H9 (cell line): ENCODE measurements at regions not wholly inside any gene's neighbourhood (a gene's known extent, or its start where the extent isn't known, plus 50 kb on each side); places are given as distances from the start of the nearest gene placed in this dataset.

Experiments
- DNase-seq: peaks from one replicate; pipeline ENCODE4 v3.0.0-alpha.2; 2017
- H2AFZ ChIP-seq: one replicate; pipeline ENCODE4 v1.6.1; 2013; ENCODE audit warnings: mild to moderate bottlenecking, low read length, control low read depth, moderate library complexity
- H2AK5ac ChIP-seq: 2 replicates; pipeline ENCODE4 v1.6.1; 2013; ENCODE audit warnings: low read length, control low read depth, mixed read lengths; ENCODE audit not compliant: insufficient read length
- H2BK120ac ChIP-seq: one replicate; pipeline ENCODE4 v1.6.1; 2013; ENCODE audit warnings: low read depth, mild to moderate bottlenecking, low read length, control low read depth, inconsistent platforms; ENCODE audit not compliant: poor library complexity, severe bottlenecking
- H2BK12ac ChIP-seq: 2 replicates; pipeline ENCODE4 v1.6.1; 2013; ENCODE audit warnings: low read length, control low read depth, mixed read lengths, low read depth; ENCODE audit not compliant: insufficient read length
- H2BK15ac ChIP-seq: 2 replicates; pipeline ENCODE4 v1.6.1; 2013; ENCODE audit warnings: low read depth, low read length, control low read depth
- H2BK20ac ChIP-seq: one replicate; pipeline ENCODE4 v1.6.1; 2013; ENCODE audit warnings: low read depth, mild to moderate bottlenecking, low read length, control low read depth, inconsistent platforms; ENCODE audit not compliant: poor library complexity, severe bottlenecking
- H2BK5ac ChIP-seq: 2 replicates; pipeline ENCODE4 v1.6.1; 2013; ENCODE audit warnings: low read length, control low read depth, mixed read lengths; ENCODE audit not compliant: insufficient read length
- H3K14ac ChIP-seq: 2 replicates; pipeline ENCODE4 v1.6.1; 2013; ENCODE audit warnings: low read length, control low read depth; ENCODE audit not compliant: insufficient read depth
- H3K18ac ChIP-seq: 2 replicates; pipeline ENCODE4 v1.6.1; 2013; ENCODE audit warnings: low read depth, mild to moderate bottlenecking, mixed read lengths, low read length, control low read depth; ENCODE audit not compliant: insufficient read length
- H3K23ac ChIP-seq: 2 replicates; pipeline ENCODE4 v1.6.1; 2013; ENCODE audit warnings: low read length, control low read depth, mixed read lengths, low read depth; ENCODE audit not compliant: insufficient read length
- H3K23me2 ChIP-seq: 2 replicates; pipeline ENCODE4 v1.6.1; 2013; ENCODE audit warnings: low read depth, mild to moderate bottlenecking, mixed read lengths, low read length, control low read depth; ENCODE audit not compliant: insufficient read length, poor library complexity, severe bottlenecking
- H3K27ac ChIP-seq: 2 replicates; pipeline ENCODE4 v1.5.1; 2013; ENCODE audit warnings: low read length, control low read depth, mixed read lengths, low read depth; ENCODE audit not compliant: insufficient read length
- H3K27me3 ChIP-seq: 2 replicates; pipeline ENCODE4 v1.6.1; 2013; ENCODE audit warnings: low read length, control low read depth, inconsistent platforms; ENCODE audit not compliant: insufficient read depth
- H3K4ac ChIP-seq: 2 replicates; pipeline ENCODE4 v1.6.1; 2013; ENCODE audit warnings: low read depth, mild to moderate bottlenecking, control low read depth, inconsistent platforms, low read length, moderate library complexity
- H3K4me1 ChIP-seq: 2 replicates; pipeline ENCODE4 v1.6.1; 2013; ENCODE audit warnings: low read length, control low read depth, inconsistent platforms; ENCODE audit not compliant: insufficient read depth
- H3K4me2 ChIP-seq: 2 replicates; pipeline ENCODE4 v1.6.1; 2013; ENCODE audit warnings: low read length, control low read depth, mixed read lengths; ENCODE audit not compliant: insufficient read length, insufficient read depth
- H3K56ac ChIP-seq: 2 replicates; pipeline ENCODE4 v1.6.1; 2013; ENCODE audit warnings: low read depth, mild to moderate bottlenecking, mixed read lengths, low read length, control low read depth; ENCODE audit not compliant: insufficient read length
- H3K79me1 ChIP-seq: 2 replicates; pipeline ENCODE4 v1.6.1; 2013; ENCODE audit warnings: low read depth, mild to moderate bottlenecking, moderate library complexity, low read length, control low read depth, inconsistent platforms; ENCODE audit not compliant: insufficient read depth, poor library complexity, severe bottlenecking
- H3K79me2 ChIP-seq: 2 replicates; pipeline ENCODE4 v1.6.1; 2013; ENCODE audit warnings: low read length, control low read depth, inconsistent platforms; ENCODE audit not compliant: insufficient read depth
- H3K9ac ChIP-seq: 2 replicates; pipeline ENCODE4 v1.6.1; 2013; ENCODE audit warnings: low read length, control low read depth, mixed read lengths; ENCODE audit not compliant: insufficient read length; ENCODE audit errors: extremely low read depth
- H3K9me3 ChIP-seq: one replicate; pipeline ENCODE4 v1.6.1; 2013; ENCODE audit warnings: low read depth, low read length, inconsistent platforms; ENCODE audit not compliant: control insufficient read depth
- H3T11ph ChIP-seq: one replicate; pipeline ENCODE4 v1.6.1; 2013; ENCODE audit warnings: mild to moderate bottlenecking, low read length, control low read depth, inconsistent platforms
- H4K20me1 ChIP-seq: one replicate; pipeline ENCODE4 v1.6.1; 2013; ENCODE audit not compliant: control insufficient read depth, insufficient read length, insufficient read depth
- H4K5ac ChIP-seq: 2 replicates; pipeline ENCODE4 v1.6.1; 2013; ENCODE audit warnings: low read depth, mild to moderate bottlenecking, mixed read lengths, low read length, control low read depth; ENCODE audit not compliant: insufficient read length
- H4K8ac ChIP-seq: replicated peaks from 2 replicates; pipeline ENCODE4 v1.6.1; 2013; ENCODE audit warnings: low read length, control low read depth, mixed read lengths, low read depth; ENCODE audit not compliant: insufficient read length
- H4K91ac ChIP-seq: 2 replicates; pipeline ENCODE4 v1.6.1; 2013; ENCODE audit warnings: low read depth, mild to moderate bottlenecking, moderate library complexity, mixed read lengths, low read length, control low read depth; ENCODE audit not compliant: insufficient read length
- H3K27ac Mint-ChIP-seq, 3 experiments: 2 replicates in 2 of 3; 3 replicates in 1 of 3; pipeline ENCODE4 v1.8.0; 2020 to 2021; ENCODE audit warnings: mixed read lengths in 3 of 3, mild to moderate bottlenecking in 1 of 3, moderate library complexity in 1 of 3
- H3K27me3 Mint-ChIP-seq: 2 replicates; pipeline ENCODE4 v1.8.0; 2021; ENCODE audit warnings: low read depth, mild to moderate bottlenecking, moderate library complexity, mixed read lengths
- H3K36me3 Mint-ChIP-seq, 3 experiments: 2 replicates in 2 of 3; 3 replicates in 1 of 3; pipeline ENCODE4 v1.8.0; 2020 to 2021; ENCODE audit warnings: low read depth in 3 of 3, mixed read lengths in 3 of 3; ENCODE audit not compliant: insufficient read depth in 1 of 3
- H3K4me1 Mint-ChIP-seq, 2 experiments: 2 replicates each; pipeline ENCODE4 v1.8.0; 2020; ENCODE audit warnings: mixed read lengths in 2 of 2
- H3K4me3 Mint-ChIP-seq, 2 experiments: 2 replicates in 1 of 2; 3 replicates in 1 of 2; pipeline ENCODE4 v1.8.0; 2020 to 2021; ENCODE audit warnings: mild to moderate bottlenecking in 2 of 2, mixed read lengths in 2 of 2, moderate library complexity in 1 of 2
- H3K9me3 Mint-ChIP-seq, 2 experiments: 2 replicates in 1 of 2; 3 replicates in 1 of 2; pipeline ENCODE4 v1.8.0; 2020; ENCODE audit warnings: mild to moderate bottlenecking in 2 of 2, mixed read lengths in 2 of 2, moderate library complexity in 1 of 2
- WGBS: extraction: QIAGEN DNeasy Blood & Tissue Kit; methylation state at CpG from one replicate; pipeline ENCODE4 v1.1.7; 2013; ENCODE audit warnings: missing lambda C conversion rate, low lambda C conversion rate, mixed read lengths; ENCODE audit not compliant: insufficient read length; ENCODE audit errors: extremely low coverage; 5-methylcytosine and 5-hydroxymethylcytosine counted together
- TF ChIP-seq, protein P1 (sequence below): fragments of 200-600 bp; sonication (generic); conservative IDR thresholded peaks from 3 replicates; pipeline ENCODE4 v1.8.0; 2021; ENCODE audit warnings: antibody characterized with exemption, mild to moderate bottlenecking

DNA sequence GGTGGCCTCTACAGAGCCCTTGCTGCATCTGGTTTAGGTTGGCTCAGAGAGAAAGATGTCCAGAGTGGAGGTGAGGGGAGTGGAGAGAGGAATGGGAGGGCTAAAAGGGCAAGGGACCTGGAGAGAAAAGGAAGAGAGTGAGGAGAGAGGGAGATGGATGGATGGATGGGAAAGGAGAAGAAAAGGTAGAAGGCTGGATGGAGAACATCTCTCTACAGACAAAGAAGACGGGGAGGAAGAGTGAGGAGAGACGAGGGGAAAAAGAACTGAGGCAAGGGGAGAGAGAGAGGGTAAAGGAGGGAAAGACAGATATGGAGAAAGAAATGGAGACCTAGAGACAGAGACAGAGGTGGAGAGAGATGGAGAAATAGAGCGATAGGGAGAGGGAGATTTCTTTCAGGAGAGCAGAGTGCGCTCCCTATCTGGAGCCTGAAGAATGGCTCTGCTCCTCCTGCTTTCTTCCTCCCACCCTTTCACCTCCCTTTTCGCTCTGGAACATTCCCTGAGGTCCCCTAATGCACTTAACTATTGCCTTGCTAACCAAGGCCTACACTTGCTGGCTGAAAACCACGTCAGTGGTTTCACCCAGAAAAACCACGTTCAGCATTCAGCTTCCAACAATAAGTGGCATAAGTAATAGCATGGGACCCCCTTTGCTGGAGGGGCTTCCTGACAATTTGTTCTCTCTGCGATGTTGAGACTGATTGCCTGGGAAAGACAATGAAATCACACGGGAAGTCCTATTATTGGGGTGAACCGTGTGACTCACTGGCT, 286.3 kb downstream of the CDH26 start:
- no peaks in the 10 kb centered on the region for H3K23me2 ChIP-seq
- Mint-ChIP-seq H3K4me3 (no peak overlapping the region), H3K4me1 (peaks cover 0 to 5% of the 10 kb centered on the region in 2 experiments; a peak in 1 of 4 replicates), H3K36me3 (no peaks in the 10 kb centered on the region; a peak in 1 of 7 replicates), H3K27me3 (peaks cover 17% of the 10 kb centered on the region), H3K9me3 (no peaks in the 10 kb centered on the region; a peak in 1 of 5 replicates), H3K27ac (no peak overlapping the region; a peak in 1 of 7 replicates)
- H3K27me3 ChIP-seq, result no peaks in the 10 kb centered on the region; the same call in 1 of the 2 replicates
- no peak overlapping the region for H2BK120ac ChIP-seq
- no peak overlapping the region for H3K27ac ChIP-seq
- H3K4ac ChIP-seq, result no peak overlapping the region
- H3K79me1 ChIP-seq, result no peaks in the 10 kb centered on the region
- H3K4me2 ChIP-seq, result no peak overlapping the region
- H2AK5ac ChIP-seq, result no peak overlapping the region
- no peaks in the 10 kb centered on the region for H3K9me3 ChIP-seq
- no peak overlapping the region for H3K56ac ChIP-seq
- H3K79me2 ChIP-seq, result no peaks in the 10 kb centered on the region
- H3K4me1 ChIP-seq, result no peaks in the 10 kb centered on the region
- no peak overlapping the region for H3K14ac ChIP-seq
- TF ChIP-seq, protein P1, sequence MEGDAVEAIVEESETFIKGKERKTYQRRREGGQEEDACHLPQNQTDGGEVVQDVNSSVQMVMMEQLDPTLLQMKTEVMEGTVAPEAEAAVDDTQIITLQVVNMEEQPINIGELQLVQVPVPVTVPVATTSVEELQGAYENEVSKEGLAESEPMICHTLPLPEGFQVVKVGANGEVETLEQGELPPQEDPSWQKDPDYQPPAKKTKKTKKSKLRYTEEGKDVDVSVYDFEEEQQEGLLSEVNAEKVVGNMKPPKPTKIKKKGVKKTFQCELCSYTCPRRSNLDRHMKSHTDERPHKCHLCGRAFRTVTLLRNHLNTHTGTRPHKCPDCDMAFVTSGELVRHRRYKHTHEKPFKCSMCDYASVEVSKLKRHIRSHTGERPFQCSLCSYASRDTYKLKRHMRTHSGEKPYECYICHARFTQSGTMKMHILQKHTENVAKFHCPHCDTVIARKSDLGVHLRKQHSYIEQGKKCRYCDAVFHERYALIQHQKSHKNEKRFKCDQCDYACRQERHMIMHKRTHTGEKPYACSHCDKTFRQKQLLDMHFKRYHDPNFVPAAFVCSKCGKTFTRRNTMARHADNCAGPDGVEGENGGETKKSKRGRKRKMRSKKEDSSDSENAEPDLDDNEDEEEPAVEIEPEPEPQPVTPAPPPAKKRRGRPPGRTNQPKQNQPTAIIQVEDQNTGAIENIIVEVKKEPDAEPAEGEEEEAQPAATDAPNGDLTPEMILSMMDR, result no peak
- no peak overlapping the region for H2BK15ac ChIP-seq
- no peak overlapping the region for H3T11ph ChIP-seq
- DNase-seq, result no peak
- no peaks in the 10 kb centered on the region for H4K20me1 ChIP-seq
- H3K23ac ChIP-seq, result no peak overlapping the region
- H2BK12ac ChIP-seq, result no peak overlapping the region
- H3K9ac ChIP-seq, result no peak overlapping the region
- no peak overlapping the region for H2BK5ac ChIP-seq
- no peak overlapping the region for H4K8ac ChIP-seq
- H2AFZ ChIP-seq, result no peak overlapping the region
- WGBS, result no CpG with 5 or more reads among the region's 10 CpGs
- H3K18ac ChIP-seq, result no peak overlapping the region
- no peak overlapping the region for H4K91ac ChIP-seq
- no peak overlapping the region for H2BK20ac ChIP-seq
- H4K5ac ChIP-seq, result no peak overlapping the region
